ENCODE measurements at regions not wholly inside any gene's neighbourhood (a gene's known extent, or its start where the extent isn't known, plus 50 kb on each side); places are given as distances from the start of the nearest gene placed in this dataset.

DNA sequence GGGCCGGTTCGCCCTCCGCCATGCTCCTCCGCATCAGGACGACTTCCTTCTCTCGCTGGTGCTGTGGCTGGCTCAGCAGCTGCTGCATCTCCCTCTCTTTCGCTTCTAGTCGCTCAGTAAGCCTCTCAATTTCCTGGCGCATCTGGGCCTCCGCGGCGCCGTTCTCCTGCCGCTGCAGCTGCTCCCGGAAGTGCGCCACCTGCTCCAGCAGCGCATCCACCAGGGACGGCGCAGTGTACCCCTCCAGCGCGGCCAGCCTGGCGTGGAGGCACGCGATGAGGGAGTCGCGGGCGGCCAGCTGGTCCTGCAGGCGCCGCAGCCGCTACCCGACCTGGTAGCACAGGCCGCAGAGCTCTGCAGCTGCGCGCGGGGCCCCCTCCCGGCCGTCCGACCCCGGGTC, 97.4 kb upstream of the MED14 start:
- H3K27ac ChIP-seq (ENCODE audit: extremely low read depth, low read depth, low read length): no peak overlapping the region
- TF ChIP-seq ZNF747 (tag by site-specific recombination; IDR thresholded peaks at IDR 0.05) (no peak), ZNF600 (tag by site-specific recombination; IDR thresholded peaks at IDR 0.05) (no peak), ZNF558 (tag by site-specific recombination; IDR thresholded peaks at IDR 0.05) (no peak), ZNF138 (tag by site-specific recombination; IDR thresholded peaks at IDR 0.05; ENCODE audit: borderline replicate concordance) (no peak), ZNF830 (tag by site-specific recombination; IDR thresholded peaks at IDR 0.05; ENCODE audit: low read depth) (no peak), ZNF473 (tag by site-specific recombination; IDR thresholded peaks at IDR 0.05) (no peak), ZNF561 (tag by site-specific recombination; IDR thresholded peaks at IDR 0.05; ENCODE audit: borderline replicate concordance) (no peak), ZNF76 (tag by site-specific recombination; IDR thresholded peaks at IDR 0.05; ENCODE audit: borderline replicate concordance, low read depth) (no peak)
- TF ChIP-seq, protein P1, sequence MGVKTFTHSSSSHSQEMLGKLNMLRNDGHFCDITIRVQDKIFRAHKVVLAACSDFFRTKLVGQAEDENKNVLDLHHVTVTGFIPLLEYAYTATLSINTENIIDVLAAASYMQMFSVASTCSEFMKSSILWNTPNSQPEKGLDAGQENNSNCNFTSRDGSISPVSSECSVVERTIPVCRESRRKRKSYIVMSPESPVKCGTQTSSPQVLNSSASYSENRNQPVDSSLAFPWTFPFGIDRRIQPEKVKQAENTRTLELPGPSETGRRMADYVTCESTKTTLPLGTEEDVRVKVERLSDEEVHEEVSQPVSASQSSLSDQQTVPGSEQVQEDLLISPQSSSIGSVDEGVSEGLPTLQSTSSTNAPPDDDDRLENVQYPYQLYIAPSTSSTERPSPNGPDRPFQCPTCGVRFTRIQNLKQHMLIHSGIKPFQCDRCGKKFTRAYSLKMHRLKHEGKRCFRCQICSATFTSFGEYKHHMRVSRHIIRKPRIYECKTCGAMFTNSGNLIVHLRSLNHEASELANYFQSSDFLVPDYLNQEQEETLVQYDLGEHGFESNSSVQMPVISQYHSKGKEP (tag by site-specific recombination; IDR thresholded peaks at IDR 0.05): no peak
- H3K4me3 ChIP-seq (ENCODE audit: low read depth, low read length): no peak overlapping the region
- ChIA-PET CTCF (no interaction called here), POLR2A (interaction anchor here (0.6 kb wide), 1 partner anchor 243 kb away, joined by 6 read pairs; no protein-coding TSS in a partner anchor)
- H3K9me3 ChIP-seq (ENCODE audit: control insufficient read depth, insufficient read depth, low read depth, low read length): no peaks in the 10 kb centered on the region
- H3K36me3 ChIP-seq (ENCODE audit: control insufficient read depth in 2 of 2, insufficient read depth in 1 of 2, low read length in 2 of 2): no peaks in the 10 kb centered on the region
- no peaks in the 10 kb centered on the region for H3K4me1 ChIP-seq (ENCODE audit: control insufficient read depth, insufficient read depth, low read length)

DNA sequence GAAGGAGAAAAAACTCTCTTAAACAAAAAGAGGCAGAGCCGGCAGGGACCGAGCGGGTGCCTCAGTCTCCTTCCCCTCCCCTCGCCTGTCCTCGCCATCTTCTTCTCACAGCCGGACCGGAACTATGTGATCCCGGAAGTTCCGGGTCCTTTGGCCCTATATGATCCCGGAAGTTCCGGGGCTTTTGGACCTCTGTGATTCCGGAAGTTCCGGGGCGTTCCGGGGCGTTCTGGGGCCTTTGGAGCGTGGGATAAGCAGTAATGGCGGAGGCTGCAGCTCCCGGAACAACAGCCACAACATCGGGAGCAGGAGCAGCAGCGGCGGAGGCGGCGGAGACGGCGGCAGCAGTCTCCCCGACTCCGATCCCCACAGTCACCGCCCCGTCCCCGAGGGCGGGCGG, 98.9 kb upstream of the MED14 start:
- Histone ChIP-seq H3K4me3 (ENCODE audit: low read depth, low read length) (no peak overlapping the region), H3K9me3 (ENCODE audit: control insufficient read depth, insufficient read depth, low read depth, low read length) (peaks cover 3% of the 10 kb centered on the region; the same call in 1 of the 2 replicates), H3K27ac (ENCODE audit: extremely low read depth, low read depth, low read length) (no peak overlapping the region), H3K36me3 (ENCODE audit: control insufficient read depth in 2 of 2, insufficient read depth in 1 of 2, low read length in 2 of 2) (no peaks in the 10 kb centered on the region), H3K4me1 (ENCODE audit: control insufficient read depth, insufficient read depth, low read length) (no peaks in the 10 kb centered on the region)
- POLR2A ChIA-PET: no interaction called here
- TF ChIP-seq ZNF776 (tag by site-specific recombination; IDR thresholded peaks at IDR 0.05; ENCODE audit: borderline replicate concordance) (no peak), ZFHX2 (tag by site-specific recombination; conservative IDR thresholded peaks at IDR 0.05) (no peak), ZNF843 (tag by site-specific recombination; IDR thresholded peaks at IDR 0.05) (no peak), ZNF16 (tag by site-specific recombination; IDR thresholded peaks at IDR 0.05; ENCODE audit: low read depth) (no peak), ZNF571 (tag by site-specific recombination; IDR thresholded peaks at IDR 0.05) (no peak), ZNF248 (tag by site-specific recombination; IDR thresholded peaks at IDR 0.05) (no peak), ZNF830 (tag by site-specific recombination; IDR thresholded peaks at IDR 0.05; ENCODE audit: low read depth) (no peak)
- TF ChIP-seq, protein P2, sequence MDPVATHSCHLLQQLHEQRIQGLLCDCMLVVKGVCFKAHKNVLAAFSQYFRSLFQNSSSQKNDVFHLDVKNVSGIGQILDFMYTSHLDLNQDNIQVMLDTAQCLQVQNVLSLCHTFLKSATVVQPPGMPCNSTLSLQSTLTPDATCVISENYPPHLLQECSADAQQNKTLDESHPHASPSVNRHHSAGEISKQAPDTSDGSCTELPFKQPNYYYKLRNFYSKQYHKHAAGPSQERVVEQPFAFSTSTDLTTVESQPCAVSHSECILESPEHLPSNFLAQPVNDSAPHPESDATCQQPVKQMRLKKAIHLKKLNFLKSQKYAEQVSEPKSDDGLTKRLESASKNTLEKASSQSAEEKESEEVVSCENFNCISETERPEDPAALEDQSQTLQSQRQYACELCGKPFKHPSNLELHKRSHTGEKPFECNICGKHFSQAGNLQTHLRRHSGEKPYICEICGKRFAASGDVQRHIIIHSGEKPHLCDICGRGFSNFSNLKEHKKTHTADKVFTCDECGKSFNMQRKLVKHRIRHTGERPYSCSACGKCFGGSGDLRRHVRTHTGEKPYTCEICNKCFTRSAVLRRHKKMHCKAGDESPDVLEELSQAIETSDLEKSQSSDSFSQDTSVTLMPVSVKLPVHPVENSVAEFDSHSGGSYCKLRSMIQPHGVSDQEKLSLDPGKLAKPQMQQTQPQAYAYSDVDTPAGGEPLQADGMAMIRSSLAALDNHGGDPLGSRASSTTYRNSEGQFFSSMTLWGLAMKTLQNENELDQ (tag by site-specific recombination; IDR thresholded peaks at IDR 0.05; ENCODE audit: low read depth): no peak
- TF ChIP-seq, protein P3, sequence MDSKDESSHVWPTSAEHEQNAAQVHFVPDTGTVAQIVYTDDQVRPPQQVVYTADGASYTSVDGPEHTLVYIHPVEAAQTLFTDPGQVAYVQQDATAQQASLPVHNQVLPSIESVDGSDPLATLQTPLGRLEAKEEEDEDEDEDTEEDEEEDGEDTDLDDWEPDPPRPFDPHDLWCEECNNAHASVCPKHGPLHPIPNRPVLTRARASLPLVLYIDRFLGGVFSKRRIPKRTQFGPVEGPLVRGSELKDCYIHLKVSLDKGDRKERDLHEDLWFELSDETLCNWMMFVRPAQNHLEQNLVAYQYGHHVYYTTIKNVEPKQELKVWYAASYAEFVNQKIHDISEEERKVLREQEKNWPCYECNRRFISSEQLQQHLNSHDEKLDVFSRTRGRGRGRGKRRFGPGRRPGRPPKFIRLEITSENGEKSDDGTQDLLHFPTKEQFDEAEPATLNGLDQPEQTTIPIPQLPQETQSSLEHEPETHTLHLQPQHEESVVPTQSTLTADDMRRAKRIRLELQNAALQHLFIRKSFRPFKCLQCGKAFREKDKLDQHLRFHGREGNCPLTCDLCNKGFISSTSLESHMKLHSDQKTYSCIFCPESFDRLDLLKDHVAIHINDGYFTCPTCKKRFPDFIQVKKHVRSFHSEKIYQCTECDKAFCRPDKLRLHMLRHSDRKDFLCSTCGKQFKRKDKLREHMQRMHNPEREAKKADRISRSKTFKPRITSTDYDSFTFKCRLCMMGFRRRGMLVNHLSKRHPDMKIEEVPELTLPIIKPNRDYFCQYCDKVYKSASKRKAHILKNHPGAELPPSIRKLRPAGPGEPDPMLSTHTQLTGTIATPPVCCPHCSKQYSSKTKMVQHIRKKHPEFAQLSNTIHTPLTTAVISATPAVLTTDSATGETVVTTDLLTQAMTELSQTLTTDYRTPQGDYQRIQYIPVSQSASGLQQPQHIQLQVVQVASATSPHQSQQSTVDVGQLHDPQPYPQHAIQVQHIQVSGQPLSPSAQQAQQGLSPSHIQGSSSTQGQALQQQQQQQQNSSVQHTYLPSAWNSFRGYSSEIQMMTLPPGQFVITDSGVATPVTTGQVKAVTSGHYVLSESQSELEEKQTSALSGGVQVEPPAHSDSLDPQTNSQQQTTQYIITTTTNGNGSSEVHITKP (tag by site-specific recombination; IDR thresholded peaks at IDR 0.05): no peak
- TF ChIP-seq, protein P4, sequence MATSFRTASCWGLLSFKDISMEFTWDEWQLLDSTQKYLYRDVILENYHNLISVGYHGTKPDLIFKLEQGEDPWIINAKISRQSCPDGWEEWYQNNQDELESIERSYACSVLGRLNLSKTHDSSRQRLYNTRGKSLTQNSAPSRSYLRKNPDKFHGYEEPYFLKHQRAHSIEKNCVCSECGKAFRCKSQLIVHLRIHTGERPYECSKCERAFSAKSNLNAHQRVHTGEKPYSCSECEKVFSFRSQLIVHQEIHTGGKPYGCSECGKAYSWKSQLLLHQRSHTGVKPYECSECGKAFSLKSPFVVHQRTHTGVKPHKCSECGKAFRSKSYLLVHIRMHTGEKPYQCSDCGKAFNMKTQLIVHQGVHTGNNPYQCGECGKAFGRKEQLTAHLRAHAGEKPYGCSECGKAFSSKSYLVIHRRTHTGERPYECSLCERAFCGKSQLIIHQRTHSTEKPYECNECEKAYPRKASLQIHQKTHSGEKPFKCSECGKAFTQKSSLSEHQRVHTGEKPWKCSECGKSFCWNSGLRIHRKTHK (tag by site-specific recombination; IDR thresholded peaks at IDR 0.05): no peak
- TF ChIP-seq, protein P5, sequence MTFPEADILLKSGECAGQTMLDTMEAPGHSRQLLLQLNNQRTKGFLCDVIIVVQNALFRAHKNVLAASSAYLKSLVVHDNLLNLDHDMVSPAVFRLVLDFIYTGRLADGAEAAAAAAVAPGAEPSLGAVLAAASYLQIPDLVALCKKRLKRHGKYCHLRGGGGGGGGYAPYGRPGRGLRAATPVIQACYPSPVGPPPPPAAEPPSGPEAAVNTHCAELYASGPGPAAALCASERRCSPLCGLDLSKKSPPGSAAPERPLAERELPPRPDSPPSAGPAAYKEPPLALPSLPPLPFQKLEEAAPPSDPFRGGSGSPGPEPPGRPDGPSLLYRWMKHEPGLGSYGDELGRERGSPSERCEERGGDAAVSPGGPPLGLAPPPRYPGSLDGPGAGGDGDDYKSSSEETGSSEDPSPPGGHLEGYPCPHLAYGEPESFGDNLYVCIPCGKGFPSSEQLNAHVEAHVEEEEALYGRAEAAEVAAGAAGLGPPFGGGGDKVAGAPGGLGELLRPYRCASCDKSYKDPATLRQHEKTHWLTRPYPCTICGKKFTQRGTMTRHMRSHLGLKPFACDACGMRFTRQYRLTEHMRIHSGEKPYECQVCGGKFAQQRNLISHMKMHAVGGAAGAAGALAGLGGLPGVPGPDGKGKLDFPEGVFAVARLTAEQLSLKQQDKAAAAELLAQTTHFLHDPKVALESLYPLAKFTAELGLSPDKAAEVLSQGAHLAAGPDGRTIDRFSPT (tag by site-specific recombination; IDR thresholded peaks at IDR 0.05): no peak
- CTCF ChIA-PET: no interaction called here

Data from HEK293 (cell line).